RWPE1 (cell line): ENCODE measurements at regions not wholly inside any gene's neighbourhood (a gene's known extent, or its start where the extent isn't known, plus 50 kb on each side); places are given as distances from the start of the nearest gene placed in this dataset.

Experiments used
- CTCF ChIA-PET: fragments of 350-600 bp; sonication (Branson Sonifier 250); formaldehyde crosslinking; extraction: SDS; loops from one replicate; lab custom pipeline; 2021; lab: Yijun Ruan, JAX
- POLR2A ChIA-PET: fragments of 400-600 bp; formaldehyde crosslinking; extraction: SDS; loops from one replicate; lab custom pipeline; 2020; ENCODE audit warnings: antibody characterized with exemption; ENCODE audit not compliant: low non-redundant PET; lab: Yijun Ruan, JAX
- DNase-seq: peaks from one replicate; pipeline ENCODE4 v3.0.0; 2012; ENCODE audit warnings: low spot score
- H3K27ac ChIP-seq: fragments of 450-650 bp; 2 replicates; pipeline ENCODE4 v1.5.1; 2017
- TF ChIP-seq, protein P1 (sequence below): fragments of 450-650 bp; conservative IDR thresholded peaks from 2 replicates; pipeline ENCODE4 v1.5.1; 2017; ENCODE audit warnings: low read depth, mild to moderate bottlenecking

DNA sequence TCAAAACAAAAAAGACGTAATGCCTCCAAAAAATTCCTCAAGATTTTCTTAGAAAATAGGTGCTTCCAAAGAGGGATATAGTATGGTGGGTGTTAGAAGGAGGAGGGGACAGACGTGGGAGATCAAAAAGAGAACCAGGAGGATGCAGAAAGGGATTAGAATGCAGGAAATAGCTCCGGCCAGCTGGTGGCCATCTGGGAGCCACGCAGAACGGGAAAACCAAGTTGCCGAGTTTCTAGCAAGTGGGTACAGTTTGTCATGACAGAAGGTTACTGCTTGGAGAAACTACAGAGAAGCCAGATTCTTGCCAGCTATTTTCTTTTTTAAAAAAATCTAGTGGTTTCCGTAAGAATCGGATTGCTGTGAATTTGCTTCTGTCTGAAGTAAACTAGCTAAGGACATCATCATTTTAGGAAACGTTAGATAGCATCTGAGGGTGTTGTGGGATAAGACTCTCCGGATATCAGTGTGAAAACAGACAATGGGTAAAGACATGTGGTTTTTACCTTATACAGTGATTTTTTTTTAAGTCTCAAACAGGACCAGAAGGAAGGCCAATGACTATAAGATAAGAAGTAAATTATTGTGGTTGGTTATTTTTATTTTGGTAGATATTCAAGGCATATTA lies 104.9 kb downstream of the HSPH1 start:
- TF ChIP-seq, protein P1, sequence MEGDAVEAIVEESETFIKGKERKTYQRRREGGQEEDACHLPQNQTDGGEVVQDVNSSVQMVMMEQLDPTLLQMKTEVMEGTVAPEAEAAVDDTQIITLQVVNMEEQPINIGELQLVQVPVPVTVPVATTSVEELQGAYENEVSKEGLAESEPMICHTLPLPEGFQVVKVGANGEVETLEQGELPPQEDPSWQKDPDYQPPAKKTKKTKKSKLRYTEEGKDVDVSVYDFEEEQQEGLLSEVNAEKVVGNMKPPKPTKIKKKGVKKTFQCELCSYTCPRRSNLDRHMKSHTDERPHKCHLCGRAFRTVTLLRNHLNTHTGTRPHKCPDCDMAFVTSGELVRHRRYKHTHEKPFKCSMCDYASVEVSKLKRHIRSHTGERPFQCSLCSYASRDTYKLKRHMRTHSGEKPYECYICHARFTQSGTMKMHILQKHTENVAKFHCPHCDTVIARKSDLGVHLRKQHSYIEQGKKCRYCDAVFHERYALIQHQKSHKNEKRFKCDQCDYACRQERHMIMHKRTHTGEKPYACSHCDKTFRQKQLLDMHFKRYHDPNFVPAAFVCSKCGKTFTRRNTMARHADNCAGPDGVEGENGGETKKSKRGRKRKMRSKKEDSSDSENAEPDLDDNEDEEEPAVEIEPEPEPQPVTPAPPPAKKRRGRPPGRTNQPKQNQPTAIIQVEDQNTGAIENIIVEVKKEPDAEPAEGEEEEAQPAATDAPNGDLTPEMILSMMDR: no peak
- POLR2A ChIA-PET: no interaction called here
- no peak for DNase-seq
- H3K27ac ChIP-seq: no peak overlapping the region
- CTCF ChIA-PET: interaction anchor here (0.6 to 0.7 kb wide), 3 partner anchors 9 to 77 kb away, joined by 3 to 4 read pairs (median 3); no protein-coding TSS in a partner anchor

DNA sequence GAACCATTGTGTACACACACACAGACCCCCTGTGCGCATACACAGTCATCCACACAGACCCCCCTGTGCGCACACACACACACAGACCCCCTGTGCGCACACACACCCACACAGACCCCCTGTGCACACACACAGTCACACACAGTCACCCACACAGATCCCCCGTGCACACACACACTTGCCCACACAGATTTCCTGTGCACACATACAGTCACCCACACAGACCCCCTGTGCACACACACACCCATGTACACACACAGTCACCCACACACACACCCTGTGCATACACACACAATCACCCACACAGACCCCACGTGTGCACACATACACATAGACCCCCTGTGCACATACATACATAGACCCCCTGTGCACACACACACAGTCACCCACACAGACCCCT lies 106.1 kb downstream of the HSPH1 start:
- CTCF ChIA-PET: no interaction called here
- TF ChIP-seq, protein P1: no peak
- no peak for DNase-seq
- H3K27ac ChIP-seq: no peak overlapping the region
- POLR2A ChIA-PET: no interaction called here

DNA sequence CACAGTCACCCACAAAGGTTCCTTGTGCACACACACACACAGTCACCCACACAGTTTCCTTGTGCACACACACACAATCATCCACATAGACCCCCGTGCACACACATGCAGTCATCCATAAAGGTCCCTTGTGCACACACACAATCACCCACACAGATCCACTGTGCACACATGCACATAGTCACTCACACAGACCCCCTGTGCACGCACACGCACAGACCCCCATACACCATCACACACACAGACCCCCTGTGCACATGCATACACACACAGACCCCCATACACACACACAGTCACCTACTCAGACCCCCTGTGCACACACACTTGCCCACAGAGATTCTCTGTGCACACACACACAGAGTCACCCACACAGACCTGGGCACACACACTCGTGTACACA lies 107.1 kb downstream of the HSPH1 start:
- CTCF ChIA-PET: no interaction called here
- DNase-seq: no peak
- POLR2A ChIA-PET: no interaction called here
- TF ChIP-seq, protein P1: no peak
- H3K27ac ChIP-seq: no peak overlapping the region

DNA sequence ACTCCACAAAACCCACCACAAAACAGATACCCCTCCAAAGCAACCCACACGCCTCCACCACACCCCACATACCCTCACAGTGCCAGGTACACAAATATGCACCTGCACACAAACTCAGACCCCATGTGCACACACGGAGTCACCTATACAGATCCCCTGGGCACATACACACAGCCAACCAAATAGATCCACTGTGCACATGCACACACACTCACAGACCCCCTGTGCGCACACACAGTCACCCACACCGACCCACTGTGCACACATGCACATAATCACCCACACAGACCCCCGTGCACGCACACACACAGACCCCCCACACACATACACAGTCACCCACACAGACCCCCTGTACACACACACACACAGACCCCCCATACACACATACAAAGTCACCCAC lies 107.8 kb downstream of the HSPH1 start:
- CTCF ChIA-PET: interaction anchor here (0.5 kb wide), 1 partner anchor 147 kb away, joined by 3 read pairs; no protein-coding TSS in a partner anchor
- no peak for DNase-seq
- POLR2A ChIA-PET: no interaction called here
- TF ChIP-seq, protein P1: no peak
- H3K27ac ChIP-seq: no peak overlapping the region

DNA sequence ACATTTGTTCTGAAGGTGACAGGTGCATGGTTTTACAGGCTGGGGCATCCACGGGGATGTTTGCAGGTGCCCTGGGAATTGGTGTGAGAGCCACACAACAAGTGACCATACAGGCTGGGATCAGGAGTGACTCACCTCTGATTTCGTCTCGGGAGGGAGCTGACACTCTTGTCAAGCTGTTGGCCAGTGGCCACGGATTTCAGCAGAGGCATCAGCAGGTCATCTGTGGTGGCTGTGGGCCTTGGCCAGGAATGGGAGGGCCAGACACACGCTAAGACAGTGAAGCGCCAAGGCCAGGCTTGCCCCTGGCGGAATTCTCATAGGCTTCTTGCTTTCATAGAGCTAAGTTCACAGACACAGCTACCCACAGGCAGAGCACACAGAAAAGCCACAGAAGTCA lies 108.6 kb downstream of the HSPH1 start:
- H3K27ac ChIP-seq: peak overlapping the region; percentile 16; the same call in 1 of the 2 replicates
- TF ChIP-seq, protein P1: no peak
- ChIA-PET CTCF (interaction anchor here (0.5 to 0.7 kb wide), 3 partner anchors 146 to 1203 kb away, joined by 3 read pairs; no protein-coding TSS in a partner anchor), POLR2A (no interaction called here)
- no peak for DNase-seq

DNA sequence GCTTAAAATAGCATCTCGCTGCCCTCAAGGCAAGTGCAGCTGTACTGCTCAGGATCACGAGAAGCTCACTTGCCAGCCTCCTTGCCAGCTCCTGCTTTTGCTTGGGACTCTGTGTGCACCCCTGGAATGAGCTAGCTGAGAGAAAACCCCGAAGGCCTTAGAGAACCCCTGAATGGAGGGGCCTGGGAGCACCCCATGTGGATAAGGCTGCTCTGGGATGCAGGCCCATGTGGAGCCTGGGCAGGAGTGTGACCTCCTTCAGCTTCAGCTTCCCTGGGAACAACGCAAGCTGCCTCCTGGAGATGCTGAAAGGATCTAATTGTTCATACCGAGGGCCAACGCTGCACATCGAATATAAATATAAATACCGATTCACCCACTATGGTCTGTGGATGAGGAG lies 109.2 kb downstream of the HSPH1 start:
- H3K27ac ChIP-seq: no peak overlapping the region
- ChIA-PET POLR2A (interaction anchor here (0.6 kb wide), 1 partner anchor 107 kb away, joined by 3 read pairs; no protein-coding TSS in a partner anchor), CTCF (interaction anchor here (0.6 kb wide), 1 partner anchor 1202 kb away, joined by 3 read pairs; no protein-coding TSS in a partner anchor)
- TF ChIP-seq, protein P1: no peak
- no peak for DNase-seq
